ENCODE measurements at regions not wholly inside any gene's neighbourhood (a gene's known extent, or its start where the extent isn't known, plus 50 kb on each side); places are given as distances from the start of the nearest gene placed in this dataset.

DNA sequence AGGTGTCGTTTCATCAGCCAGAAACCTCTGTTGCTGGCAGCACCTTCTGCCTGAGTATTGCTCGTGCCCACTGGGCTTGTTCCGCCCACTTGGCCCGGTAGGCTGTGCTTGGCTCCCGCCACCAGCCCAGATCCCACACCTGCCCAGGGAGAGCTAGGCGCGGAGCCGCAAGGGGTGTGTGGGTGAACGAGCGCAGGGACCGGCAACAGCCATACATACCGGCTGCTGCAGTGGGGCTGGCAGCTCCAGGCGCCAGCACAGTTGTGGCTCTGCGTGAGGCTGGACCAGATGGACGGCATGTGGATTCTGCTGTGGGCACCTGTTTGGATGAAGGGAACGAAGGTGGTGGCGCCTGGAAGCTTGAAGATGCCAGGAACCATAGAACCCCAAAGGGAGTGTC, 331.5 kb upstream of the MCTP2 start:
- no peak overlapping the region for H3K4me3 ChIP-seq (ENCODE audit: insufficient read depth, low read depth, low read length)
- no peak overlapping the region for H3K27ac ChIP-seq (ENCODE audit: insufficient read depth, low read length)
- H2AFZ ChIP-seq (replicated peaks; ENCODE audit: low read length, poor library complexity) = no peak overlapping the region
- no peaks in the 10 kb centered on the region for H4K20me1 ChIP-seq (ENCODE audit: insufficient read depth, low read length)
- dilution Hi-C loops (cut with HindIII; ENCODE audit: low sequenced_read_pairs, unreplicated experiment) (no loop called here), intact Hi-C loops (cut with micrococcal nuclease) (no loop called here), in situ Hi-C loops (cut with MboI; ENCODE audit: low sequenced_read_pairs) (no loop called here)
- 80% methylated on average over 1 of the region's 17 CpGs; no CpG with 5 or more reads in 1 of the 2 experiments for WGBS, 2 experiments (ENCODE audit: extremely low coverage in 2 of 2, insufficient read length in 1 of 2)
- DNase-seq (no peak), ATAC-seq (ENCODE audit: low read depth) (no peak)
- no peak overlapping the region for H4K91ac ChIP-seq (ENCODE audit: insufficient read depth, low read depth, low read length)
- no peak overlapping the region for H3K4ac ChIP-seq (ENCODE audit: low read depth, low read length)
- H3K4me2 ChIP-seq (ENCODE audit: low read depth, low read length) = no peak overlapping the region
- H2BK120ac ChIP-seq (ENCODE audit: low read depth, low read length) = no peak overlapping the region
- H4K5ac ChIP-seq (ENCODE audit: low read depth, low read length) = no peak overlapping the region
- no peaks in the 10 kb centered on the region for H3K79me1 ChIP-seq (ENCODE audit: low read depth in 1 of 2, low read length in 2 of 2)
- H2BK20ac ChIP-seq (ENCODE audit: low read depth, low read length) = no peak overlapping the region
- H2AK9ac ChIP-seq (replicated peaks; ENCODE audit: low read depth, low read length, poor library complexity) = no peak overlapping the region
- H3K4me1 ChIP-seq (ENCODE audit: control insufficient read depth, insufficient read depth, low read length) = no peaks in the 10 kb centered on the region
- H2AK5ac ChIP-seq (ENCODE audit: low read depth, low read length) = no peak overlapping the region
- no peak overlapping the region for H4K8ac ChIP-seq (ENCODE audit: low read depth in 2 of 2, low read length in 2 of 2)
- no peak overlapping the region for H2BK15ac ChIP-seq (ENCODE audit: low read depth, low read length)
- H3K9me1 ChIP-seq (ENCODE audit: insufficient read depth, low read length) = no peaks in the 10 kb centered on the region
- H3K18ac ChIP-seq (ENCODE audit: low read depth, low read length) = no peak overlapping the region
- CTCF ChIA-PET = no interaction called here
- no peak for TF ChIP-seq MAZ (IDR thresholded peaks at IDR 0.05; ENCODE audit: borderline replicate concordance, low read depth, low read length)
- TF ChIP-seq MAFK (IDR thresholded peaks at IDR 0.05; ENCODE audit: low read depth, low read length) = no peak
- TF ChIP-seq RFX5 (IDR thresholded peaks at IDR 0.05; ENCODE audit: low read depth, low read length) = no peak
- no peak for TF ChIP-seq CHD1 (IDR thresholded peaks at IDR 0.05; ENCODE audit: low read depth, low read length)
- no peak for TF ChIP-seq NFE2L2 (IDR thresholded peaks at IDR 0.05; ENCODE audit: low read depth, low read length)
- no peak for TF ChIP-seq RAD21 (IDR thresholded peaks at IDR 0.05; ENCODE audit: low read length)
- no peak for TF ChIP-seq RCOR1 (IDR thresholded peaks at IDR 0.05; ENCODE audit: insufficient replicate concordance, low read length)
- no peak for TF ChIP-seq CEBPB (IDR thresholded peaks at IDR 0.05; ENCODE audit: low read depth, low read length)
- TF ChIP-seq, protein P1, sequence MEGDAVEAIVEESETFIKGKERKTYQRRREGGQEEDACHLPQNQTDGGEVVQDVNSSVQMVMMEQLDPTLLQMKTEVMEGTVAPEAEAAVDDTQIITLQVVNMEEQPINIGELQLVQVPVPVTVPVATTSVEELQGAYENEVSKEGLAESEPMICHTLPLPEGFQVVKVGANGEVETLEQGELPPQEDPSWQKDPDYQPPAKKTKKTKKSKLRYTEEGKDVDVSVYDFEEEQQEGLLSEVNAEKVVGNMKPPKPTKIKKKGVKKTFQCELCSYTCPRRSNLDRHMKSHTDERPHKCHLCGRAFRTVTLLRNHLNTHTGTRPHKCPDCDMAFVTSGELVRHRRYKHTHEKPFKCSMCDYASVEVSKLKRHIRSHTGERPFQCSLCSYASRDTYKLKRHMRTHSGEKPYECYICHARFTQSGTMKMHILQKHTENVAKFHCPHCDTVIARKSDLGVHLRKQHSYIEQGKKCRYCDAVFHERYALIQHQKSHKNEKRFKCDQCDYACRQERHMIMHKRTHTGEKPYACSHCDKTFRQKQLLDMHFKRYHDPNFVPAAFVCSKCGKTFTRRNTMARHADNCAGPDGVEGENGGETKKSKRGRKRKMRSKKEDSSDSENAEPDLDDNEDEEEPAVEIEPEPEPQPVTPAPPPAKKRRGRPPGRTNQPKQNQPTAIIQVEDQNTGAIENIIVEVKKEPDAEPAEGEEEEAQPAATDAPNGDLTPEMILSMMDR (conservative IDR thresholded peaks at IDR 0.05; ENCODE audit: low read depth, low read length) = no peak
- no peak for TF ChIP-seq POLR2A (IDR thresholded peaks at IDR 0.05; ENCODE audit: low read depth, low read length)
- TF ChIP-seq, protein P2, sequence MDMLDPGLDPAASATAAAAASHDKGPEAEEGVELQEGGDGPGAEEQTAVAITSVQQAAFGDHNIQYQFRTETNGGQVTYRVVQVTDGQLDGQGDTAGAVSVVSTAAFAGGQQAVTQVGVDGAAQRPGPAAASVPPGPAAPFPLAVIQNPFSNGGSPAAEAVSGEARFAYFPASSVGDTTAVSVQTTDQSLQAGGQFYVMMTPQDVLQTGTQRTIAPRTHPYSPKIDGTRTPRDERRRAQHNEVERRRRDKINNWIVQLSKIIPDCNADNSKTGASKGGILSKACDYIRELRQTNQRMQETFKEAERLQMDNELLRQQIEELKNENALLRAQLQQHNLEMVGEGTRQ (IDR thresholded peaks at IDR 0.05; ENCODE audit: low read depth, low read length) = no peak
- no peak for TF ChIP-seq MXI1 (IDR thresholded peaks at IDR 0.05; ENCODE audit: borderline replicate concordance, low read depth, low read length)
- no peak for TF ChIP-seq BHLHE40 (IDR thresholded peaks at IDR 0.05; ENCODE audit: low read depth, low read length)
- TF ChIP-seq, protein P3, sequence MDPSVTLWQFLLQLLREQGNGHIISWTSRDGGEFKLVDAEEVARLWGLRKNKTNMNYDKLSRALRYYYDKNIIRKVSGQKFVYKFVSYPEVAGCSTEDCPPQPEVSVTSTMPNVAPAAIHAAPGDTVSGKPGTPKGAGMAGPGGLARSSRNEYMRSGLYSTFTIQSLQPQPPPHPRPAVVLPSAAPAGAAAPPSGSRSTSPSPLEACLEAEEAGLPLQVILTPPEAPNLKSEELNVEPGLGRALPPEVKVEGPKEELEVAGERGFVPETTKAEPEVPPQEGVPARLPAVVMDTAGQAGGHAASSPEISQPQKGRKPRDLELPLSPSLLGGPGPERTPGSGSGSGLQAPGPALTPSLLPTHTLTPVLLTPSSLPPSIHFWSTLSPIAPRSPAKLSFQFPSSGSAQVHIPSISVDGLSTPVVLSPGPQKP (IDR thresholded peaks at IDR 0.05; ENCODE audit: borderline replicate concordance, low read depth, low read length) = no peak
- TF ChIP-seq SMC3 (IDR thresholded peaks at IDR 0.05; ENCODE audit: low read depth, low read length) = no peak
- no peak for TF ChIP-seq FOS (IDR thresholded peaks at IDR 0.05; ENCODE audit: low read depth, low read length)
- no peak overlapping the region for H3K9ac ChIP-seq (ENCODE audit: low read depth, low read length)
- no peaks in the 10 kb centered on the region for H3K27me3 ChIP-seq (ENCODE audit: control insufficient read depth, insufficient read depth, low read length)
- H3K9me3 ChIP-seq (ENCODE audit: control insufficient read depth, insufficient read depth, low read length) = peaks cover 15% of the 10 kb centered on the region
- H3K14ac ChIP-seq (replicated peaks; ENCODE audit: low read depth, low read length) = no peak overlapping the region
- POLR2A ChIA-PET (ENCODE audit: unreplicated experiment) = no interaction called here
- H3K56ac ChIP-seq (ENCODE audit: extremely low read depth, insufficient read depth, low read length) = no peak overlapping the region
- BruUV-seq (replicated peaks) = no TSS peak
- no peak overlapping the region for H2BK5ac ChIP-seq (ENCODE audit: low read depth, low read length, poor library complexity, severe bottlenecking)
- H3K36me3 ChIP-seq (ENCODE audit: control insufficient read depth, insufficient read depth, low read length) = no peaks in the 10 kb centered on the region
- H3K23ac ChIP-seq (ENCODE audit: low read depth, low read length) = no peak overlapping the region
